WTC11 (cell line): ENCODE measurements at regions not wholly inside any gene's neighbourhood (a gene's known extent, or its start where the extent isn't known, plus 50 kb on each side); places are given as distances from the start of the nearest gene placed in this dataset.

Source experiments
- CREB1 ChIP-seq: sonication (generic); formaldehyde crosslinking; IDR thresholded peaks from 2 replicates; pipeline ENCODE4 v1.8.0; 2023; ENCODE audit warnings: mild to moderate bottlenecking, missing genetic modification reagents
- CREM ChIP-seq: sonication (generic); formaldehyde crosslinking; IDR thresholded peaks from 2 replicates; pipeline ENCODE4 v1.8.1; 2022; ENCODE audit warnings: mild to moderate bottlenecking, missing genetic modification reagents, moderate library complexity
- CTCF ChIP-seq: fragments of 200-600 bp; IDR thresholded peaks from 2 replicates; pipeline ENCODE4 v1.8.0; 2022; ENCODE audit warnings: antibody characterized with exemption
- ERG ChIP-seq: fragments of 250-450 bp; sonication (Bioruptor Pico); IDR thresholded peaks from 2 replicates; pipeline ENCODE4 v1.8.0; 2021; ENCODE audit warnings: mild to moderate bottlenecking
- ESRRA ChIP-seq: sonication (generic); formaldehyde crosslinking; IDR thresholded peaks from 2 replicates; pipeline ENCODE4 v1.8.1; 2022; ENCODE audit warnings: mild to moderate bottlenecking, missing genetic modification reagents, borderline replicate concordance
- GABPB1 ChIP-seq: sonication (generic); formaldehyde crosslinking; IDR thresholded peaks from 2 replicates; pipeline ENCODE4 v1.8.1; 2023; ENCODE audit warnings: mild to moderate bottlenecking, missing genetic modification reagents
- NR1H2 ChIP-seq: sonication (generic); formaldehyde crosslinking; IDR thresholded peaks from 2 replicates; pipeline ENCODE4 v1.9.0; 2021; ENCODE audit warnings: mild to moderate bottlenecking, moderate library complexity, missing genetic modification reagents
- NR3C1 ChIP-seq: sonication (generic); formaldehyde crosslinking; conservative IDR thresholded peaks from 2 replicates; pipeline ENCODE4 v1.8.1; 2023; ENCODE audit warnings: low read depth, mild to moderate bottlenecking, missing genetic modification reagents
- SMAD3 ChIP-seq: sonication (generic); formaldehyde crosslinking; IDR thresholded peaks from 2 replicates; pipeline ENCODE4 v1.8.0; 2022; ENCODE audit warnings: missing genetic modification reagents, mild to moderate bottlenecking, borderline replicate concordance
- STAT6 ChIP-seq: sonication (generic); formaldehyde crosslinking; conservative IDR thresholded peaks from 2 replicates; pipeline ENCODE4 v1.8.1; 2023; ENCODE audit warnings: mild to moderate bottlenecking, low read depth, missing genetic modification reagents, moderate library complexity
- TCF7 ChIP-seq: sonication (generic); formaldehyde crosslinking; IDR thresholded peaks from 2 replicates; pipeline ENCODE4 v1.8.0; 2022; ENCODE audit warnings: mild to moderate bottlenecking, low read depth, missing genetic modification reagents, moderate library complexity
- USF1 ChIP-seq: sonication (generic); formaldehyde crosslinking; IDR thresholded peaks from 2 replicates; pipeline ENCODE4 v1.8.0; 2022; ENCODE audit warnings: mild to moderate bottlenecking, missing genetic modification reagents
- ZNF423 ChIP-seq: fragments of 250-450 bp; sonication (Bioruptor Pico); IDR thresholded peaks from 2 replicates; pipeline ENCODE4 v2.1.2; 2022; ENCODE audit warnings: mild to moderate bottlenecking, moderate library complexity

- TF ChIP-seq CTCF (no peak), CREB1 (no peak), NR3C1 (CRISPR knock-in tag) (no peak), NR1H2 (CRISPR knock-in tag) (no peak), TCF7 (no peak), CREM (CRISPR knock-in tag) (no peak), STAT6 (CRISPR knock-in tag) (no peak), ZNF423 (no peak), ERG (CRISPR knock-in tag) (no peak), USF1 (CRISPR knock-in tag) (no peak), ESRRA (no peak), SMAD3 (CRISPR knock-in tag) (no peak), GABPB1 (CRISPR knock-in tag) (no peak)
These were observed 281.2 kb downstream of the SKAP2 start for GRCh38 chr7:26583094-26583648.
